ENCODE measurements at regions not wholly inside any gene's neighbourhood (a gene's known extent, or its start where the extent isn't known, plus 50 kb on each side); places are given as distances from the start of the nearest gene placed in this dataset.

- TF ChIP-seq, protein P1, sequence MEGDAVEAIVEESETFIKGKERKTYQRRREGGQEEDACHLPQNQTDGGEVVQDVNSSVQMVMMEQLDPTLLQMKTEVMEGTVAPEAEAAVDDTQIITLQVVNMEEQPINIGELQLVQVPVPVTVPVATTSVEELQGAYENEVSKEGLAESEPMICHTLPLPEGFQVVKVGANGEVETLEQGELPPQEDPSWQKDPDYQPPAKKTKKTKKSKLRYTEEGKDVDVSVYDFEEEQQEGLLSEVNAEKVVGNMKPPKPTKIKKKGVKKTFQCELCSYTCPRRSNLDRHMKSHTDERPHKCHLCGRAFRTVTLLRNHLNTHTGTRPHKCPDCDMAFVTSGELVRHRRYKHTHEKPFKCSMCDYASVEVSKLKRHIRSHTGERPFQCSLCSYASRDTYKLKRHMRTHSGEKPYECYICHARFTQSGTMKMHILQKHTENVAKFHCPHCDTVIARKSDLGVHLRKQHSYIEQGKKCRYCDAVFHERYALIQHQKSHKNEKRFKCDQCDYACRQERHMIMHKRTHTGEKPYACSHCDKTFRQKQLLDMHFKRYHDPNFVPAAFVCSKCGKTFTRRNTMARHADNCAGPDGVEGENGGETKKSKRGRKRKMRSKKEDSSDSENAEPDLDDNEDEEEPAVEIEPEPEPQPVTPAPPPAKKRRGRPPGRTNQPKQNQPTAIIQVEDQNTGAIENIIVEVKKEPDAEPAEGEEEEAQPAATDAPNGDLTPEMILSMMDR (IDR thresholded peaks at IDR 0.05; ENCODE audit: low read depth, low read length) = no peak
- Histone ChIP-seq H3K36me3 (no peaks in the 10 kb centered on the region), H3K9me3 (no peaks in the 10 kb centered on the region), H3K4me3 (ENCODE audit: low read depth, low read length) (no peak overlapping the region), H3K27me3 (peaks cover 4% of the 10 kb centered on the region; the same call in 1 of the 2 replicates), H3K4me1 (no peaks in the 10 kb centered on the region)
- no peak for DNase-seq
These were observed 69.4 kb upstream of the MORC3 start for GRCh38 chr21:36250423-36251075.

- H3K9me3 ChIP-seq = no peaks in the 10 kb centered on the region
- no peaks in the 10 kb centered on the region for H3K36me3 ChIP-seq
- no peak for DNase-seq
- TF ChIP-seq, protein P1 (IDR thresholded peaks at IDR 0.05; ENCODE audit: low read depth, low read length) = no peak
- H3K27me3 ChIP-seq = peaks cover 4% of the 10 kb centered on the region; the same call in 1 of the 2 replicates
- no peaks in the 10 kb centered on the region for H3K4me1 ChIP-seq
- no peak overlapping the region for H3K4me3 ChIP-seq (ENCODE audit: low read depth, low read length)
These were observed 65.7 kb upstream of the MORC3 start for GRCh38 chr21:36254106-36254941.

DNA sequence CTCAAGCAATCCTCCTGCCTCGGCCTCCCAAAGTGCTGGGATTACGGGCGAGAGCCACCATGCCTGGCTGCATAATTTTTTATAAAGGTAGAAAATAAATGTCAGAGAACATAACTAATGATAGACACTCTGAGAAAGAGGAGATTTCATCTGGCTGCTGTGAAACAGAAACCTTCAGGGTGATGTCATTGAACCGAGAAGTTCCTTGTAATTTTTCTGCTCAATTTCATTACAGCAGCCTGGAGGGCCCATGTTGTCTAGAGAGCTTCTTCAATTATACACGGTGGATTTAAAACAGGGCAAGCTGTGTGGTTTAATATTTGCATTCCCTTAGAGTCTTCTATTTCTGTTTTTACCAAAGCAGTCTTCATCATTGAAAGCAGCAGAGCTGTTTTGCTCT lies 64.3 kb upstream of the MORC3 start:
- H3K9me3 ChIP-seq = no peaks in the 10 kb centered on the region
- H3K27me3 ChIP-seq = peaks cover 4% of the 10 kb centered on the region; the same call in 1 of the 2 replicates
- TF ChIP-seq, protein P1 (IDR thresholded peaks at IDR 0.05; ENCODE audit: low read depth, low read length) = no peak
- no peak overlapping the region for H3K4me3 ChIP-seq (ENCODE audit: low read depth, low read length)
- no peaks in the 10 kb centered on the region for H3K36me3 ChIP-seq
- no peaks in the 10 kb centered on the region for H3K4me1 ChIP-seq
- no peak for DNase-seq

- H3K4me1 ChIP-seq = no peaks in the 10 kb centered on the region
- DNase-seq = no peak
These were observed 62.3 kb upstream of the MORC3 start for GRCh38 chr21:36257657-36258056.

DNA sequence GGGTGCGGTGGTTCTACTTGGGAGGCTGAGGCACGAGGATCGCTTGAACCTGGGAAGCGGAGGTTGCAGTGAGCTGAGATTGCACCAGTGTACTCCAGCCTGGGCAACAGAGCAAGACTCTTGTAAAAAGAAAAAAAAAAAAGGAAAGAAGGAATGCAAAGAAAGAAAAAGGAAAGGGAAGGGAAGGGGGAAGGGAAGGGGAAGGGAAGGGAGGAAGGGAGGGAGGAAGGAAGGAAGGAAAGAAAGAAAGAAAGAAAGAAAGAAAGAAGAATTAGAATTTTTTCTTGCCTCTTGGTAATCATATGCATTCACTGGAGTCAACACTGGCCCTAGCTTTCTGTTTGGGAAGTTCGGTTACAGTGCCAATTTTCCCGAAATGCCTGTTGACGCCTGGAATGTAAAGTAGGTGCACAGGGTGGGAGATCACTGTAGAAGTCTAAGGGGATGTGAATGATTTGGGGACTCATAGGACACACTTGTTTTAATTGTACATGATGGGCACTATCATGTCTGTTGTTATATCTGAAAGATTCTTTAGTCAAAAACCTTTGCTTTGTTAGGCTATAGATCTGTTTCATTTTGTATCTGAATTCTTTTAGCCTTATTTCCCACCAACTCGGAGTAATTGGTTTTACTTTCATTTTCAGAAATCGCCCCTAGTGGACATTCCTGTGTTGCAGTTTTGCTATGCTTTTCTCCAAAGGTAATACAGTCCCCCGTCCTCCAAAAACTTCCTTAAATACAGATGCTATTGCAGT lies 59.8 kb upstream of the MORC3 start:
- Histone ChIP-seq H3K9me3 (no peaks in the 10 kb centered on the region), H3K4me1 (no peaks in the 10 kb centered on the region)
- DNase-seq = peak; percentile 23

More at GRCh38 chr21:36257657-36258056, 62.3 kb upstream of the MORC3 start:
- no peak overlapping the region for H3K4me3 ChIP-seq (ENCODE audit: low read depth, low read length)
- H3K36me3 ChIP-seq = no peaks in the 10 kb centered on the region
- H3K9me3 ChIP-seq = no peaks in the 10 kb centered on the region
- TF ChIP-seq, protein P1 (IDR thresholded peaks at IDR 0.05; ENCODE audit: low read depth, low read length) = no peak
- peaks cover 4% of the 10 kb centered on the region; the same call in 1 of the 2 replicates for H3K27me3 ChIP-seq

More for the DNA sequence above, 59.8 kb upstream of the MORC3 start:
- TF ChIP-seq, protein P1 (IDR thresholded peaks at IDR 0.05; ENCODE audit: low read depth, low read length) = peak; percentile 85
- Histone ChIP-seq H3K36me3 (no peaks in the 10 kb centered on the region), H3K4me3 (ENCODE audit: low read depth, low read length) (peak overlapping the region; percentile 70), H3K27me3 (no peaks in the 10 kb centered on the region)
